Natural killer cell (primary cell): ENCODE measurements at regions not wholly inside any gene's neighbourhood (a gene's known extent, or its start where the extent isn't known, plus 50 kb on each side); places are given as distances from the start of the nearest gene placed in this dataset.

Experiments used
- ATAC-seq, 3 donors: fragments of 150-1000 bp in 2 of 3; fragments of 200-7000 bp in 1 of 3; cut with Tn5 transposase; 1 replicate in 1 of 3; 2 replicates in 2 of 3; pipeline ENCODE4 v1.10.0; 2021; ENCODE audit warnings: mild to moderate bottlenecking in 2 of 3, moderate library complexity in 2 of 3
- DNase-seq, 2 donors: peaks; one replicate each; pipeline versions ENCODE4 v3.0.0 to v3.0.0-alpha.2; 2013 to 2021; ENCODE audit warnings: mixed read lengths in 1 of 2
- H3K27ac ChIP-seq: one replicate; pipeline ENCODE4 v1.5.1; 2013; ENCODE audit warnings: mild to moderate bottlenecking, low read length
- H3K27me3 ChIP-seq: one replicate; pipeline ENCODE4 v1.6.1; 2013; ENCODE audit warnings: low read length; ENCODE audit not compliant: control insufficient read depth, insufficient read depth
- H3K36me3 ChIP-seq: one replicate; pipeline ENCODE4 v1.6.1; 2013; ENCODE audit warnings: low read length; ENCODE audit not compliant: control insufficient read depth, insufficient read depth
- H3K4me1 ChIP-seq: one replicate; pipeline ENCODE4 v1.6.1; 2013; ENCODE audit warnings: low read length; ENCODE audit not compliant: control insufficient read depth, insufficient read depth
- H3K4me3 ChIP-seq: one replicate; pipeline ENCODE4 v1.5.1; 2013; ENCODE audit warnings: low read length
- H3K9me3 ChIP-seq: one replicate; pipeline ENCODE4 v1.6.1; 2013; ENCODE audit warnings: low read length; ENCODE audit not compliant: control insufficient read depth, insufficient read depth
- H3K27ac Mint-ChIP-seq, 2 donors: one replicate each; pipeline ENCODE4 v1.8.0; 2022; ENCODE audit warnings: mild to moderate bottlenecking in 2 of 2, mixed read lengths in 2 of 2, moderate library complexity in 1 of 2
- H3K27me3 Mint-ChIP-seq, 2 donors: one replicate each; pipeline ENCODE4 v1.8.0; 2022; ENCODE audit warnings: low read depth in 2 of 2, mixed read lengths in 2 of 2
- H3K36me3 Mint-ChIP-seq: one replicate; pipeline ENCODE4 v1.8.0; 2022; ENCODE audit warnings: mixed read lengths
- H3K4me1 Mint-ChIP-seq, 2 donors: one replicate each; pipeline ENCODE4 v1.8.0; 2022; ENCODE audit warnings: mixed read lengths in 2 of 2
- H3K4me3 Mint-ChIP-seq: one replicate; pipeline ENCODE4 v1.8.0; 2022; ENCODE audit warnings: mild to moderate bottlenecking, moderate library complexity, mixed read lengths
- H3K9me3 Mint-ChIP-seq, 2 donors: one replicate each; pipeline ENCODE4 v1.8.0; 2022; ENCODE audit warnings: mixed read lengths in 2 of 2
- WGBS: methylation state at CpG from one replicate; pipeline ENCODE4 v1.1.7; 2013; ENCODE audit warnings: missing lambda C conversion rate; ENCODE audit not compliant: insufficient coverage; 5-methylcytosine and 5-hydroxymethylcytosine counted together
- intact Hi-C: fragments of 100-400 bp; cut with micrococcal nuclease; formaldehyde crosslinking; loops from one replicate; pipeline ENCODE4 v1.14.2; 2022
- TF ChIP-seq, protein P1 (sequence below): fragments of 200-600 bp; IDR thresholded peaks from one replicate; pipeline ENCODE4 v1.8.0; 2022; ENCODE audit warnings: antibody characterized with exemption

DNA sequence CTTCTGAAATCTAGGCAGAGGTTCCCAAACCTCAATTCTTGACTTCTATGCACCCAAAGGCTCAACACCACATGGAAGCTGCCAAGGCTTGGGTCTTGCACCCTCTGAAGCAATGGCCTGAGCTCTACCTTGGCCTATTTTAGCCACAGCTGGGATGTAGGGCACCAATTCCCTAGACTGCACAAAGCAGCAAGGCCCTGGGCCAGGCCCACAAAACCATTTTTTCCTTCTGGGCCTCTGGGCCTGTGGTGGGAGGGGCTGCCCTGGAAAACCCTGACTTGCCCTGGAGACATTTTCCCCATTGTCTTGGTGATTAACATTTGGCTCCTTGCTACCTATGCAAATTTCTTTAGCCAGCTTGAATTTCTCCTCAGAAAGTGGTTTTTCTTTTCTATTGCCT, 315.2 kb downstream of the DCDC2C start:
- Mint-ChIP-seq H3K4me1 (no peaks in the 10 kb centered on the region), H3K4me3 (no peak overlapping the region), H3K27ac (no peak overlapping the region), H3K9me3 (peaks cover under 1 to 4% of the 10 kb centered on the region in 2 donors), H3K27me3 (no peaks in the 10 kb centered on the region), H3K36me3 (no peaks in the 10 kb centered on the region)
- H3K27ac ChIP-seq, result no peak overlapping the region
- ATAC-seq (no peak), DNase-seq (no peak)
- intact Hi-C loops, result no loop called here
- H3K27me3 ChIP-seq, result no peaks in the 10 kb centered on the region
- no peaks in the 10 kb centered on the region for H3K36me3 ChIP-seq
- H3K9me3 ChIP-seq, result no peaks in the 10 kb centered on the region
- no peaks in the 10 kb centered on the region for H3K4me1 ChIP-seq
- TF ChIP-seq, protein P1, sequence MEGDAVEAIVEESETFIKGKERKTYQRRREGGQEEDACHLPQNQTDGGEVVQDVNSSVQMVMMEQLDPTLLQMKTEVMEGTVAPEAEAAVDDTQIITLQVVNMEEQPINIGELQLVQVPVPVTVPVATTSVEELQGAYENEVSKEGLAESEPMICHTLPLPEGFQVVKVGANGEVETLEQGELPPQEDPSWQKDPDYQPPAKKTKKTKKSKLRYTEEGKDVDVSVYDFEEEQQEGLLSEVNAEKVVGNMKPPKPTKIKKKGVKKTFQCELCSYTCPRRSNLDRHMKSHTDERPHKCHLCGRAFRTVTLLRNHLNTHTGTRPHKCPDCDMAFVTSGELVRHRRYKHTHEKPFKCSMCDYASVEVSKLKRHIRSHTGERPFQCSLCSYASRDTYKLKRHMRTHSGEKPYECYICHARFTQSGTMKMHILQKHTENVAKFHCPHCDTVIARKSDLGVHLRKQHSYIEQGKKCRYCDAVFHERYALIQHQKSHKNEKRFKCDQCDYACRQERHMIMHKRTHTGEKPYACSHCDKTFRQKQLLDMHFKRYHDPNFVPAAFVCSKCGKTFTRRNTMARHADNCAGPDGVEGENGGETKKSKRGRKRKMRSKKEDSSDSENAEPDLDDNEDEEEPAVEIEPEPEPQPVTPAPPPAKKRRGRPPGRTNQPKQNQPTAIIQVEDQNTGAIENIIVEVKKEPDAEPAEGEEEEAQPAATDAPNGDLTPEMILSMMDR, result no peak
- no peak overlapping the region for H3K4me3 ChIP-seq

DNA sequence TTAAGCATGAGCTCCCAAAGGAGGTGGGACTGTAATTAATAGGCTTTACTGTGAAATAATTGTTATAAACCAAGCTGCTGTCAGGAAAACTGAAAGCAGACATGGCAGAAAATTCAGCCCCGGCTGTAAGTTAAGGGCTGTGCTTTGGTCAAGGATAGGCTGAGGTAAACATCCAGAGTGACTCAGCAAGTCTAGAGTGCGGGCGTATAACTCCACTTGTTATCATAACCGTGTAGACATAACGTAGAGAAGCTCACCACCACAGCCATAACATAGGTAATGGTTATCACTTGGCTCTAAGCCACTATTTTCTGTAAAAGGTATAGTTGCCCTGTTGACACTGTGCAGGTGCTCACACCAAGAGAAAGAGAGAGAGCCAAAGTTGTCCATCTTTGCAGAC, 316.8 kb downstream of the DCDC2C start:
- DNase-seq (no peak), ATAC-seq (no peak)
- Mint-ChIP-seq H3K27me3 (no peaks in the 10 kb centered on the region), H3K4me1 (no peaks in the 10 kb centered on the region), H3K9me3 (peaks cover 0 to 4% of the 10 kb centered on the region in 2 donors), H3K27ac (no peak overlapping the region), H3K36me3 (no peaks in the 10 kb centered on the region), H3K4me3 (no peak overlapping the region)
- no peaks in the 10 kb centered on the region for H3K4me1 ChIP-seq
- H3K36me3 ChIP-seq, result no peaks in the 10 kb centered on the region
- intact Hi-C loops, result no loop called here
- no peaks in the 10 kb centered on the region for H3K9me3 ChIP-seq
- no peak overlapping the region for H3K4me3 ChIP-seq
- 72% methylated on average over 5 of the region's 5 CpGs for WGBS
- H3K27me3 ChIP-seq, result no peaks in the 10 kb centered on the region
- no peak overlapping the region for H3K27ac ChIP-seq
- TF ChIP-seq, protein P1, result no peak

DNA sequence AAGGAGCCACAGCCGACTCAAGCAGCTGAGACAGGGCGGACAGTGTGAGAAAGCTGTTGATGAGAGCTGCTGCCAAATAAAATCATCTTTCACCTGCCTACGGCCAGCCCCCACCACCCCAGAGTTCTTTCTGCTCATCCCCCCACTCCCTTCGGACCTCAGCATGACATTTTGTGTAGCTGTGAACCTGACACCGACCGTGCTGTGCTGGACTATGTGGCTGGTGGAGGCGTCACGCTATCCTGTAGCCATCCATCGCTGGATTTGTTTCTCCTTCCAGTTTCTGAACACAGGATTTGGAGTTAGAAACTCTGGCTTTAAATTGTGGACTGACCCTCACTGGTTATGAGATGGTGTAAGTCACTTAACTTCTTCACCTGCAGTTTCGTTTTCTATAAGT, 317.3 kb downstream of the DCDC2C start:
- Histone ChIP-seq H3K9me3 (no peaks in the 10 kb centered on the region), H3K4me3 (no peak overlapping the region), H3K4me1 (no peaks in the 10 kb centered on the region), H3K36me3 (no peaks in the 10 kb centered on the region), H3K27ac (no peak overlapping the region), H3K27me3 (no peaks in the 10 kb centered on the region)
- WGBS, result 92% methylated on average over 9 of the region's 10 CpGs
- no peak for ATAC-seq
- H3K4me3 Mint-ChIP-seq, result no peak overlapping the region
- intact Hi-C loops, result no loop called here
- no peaks in the 10 kb centered on the region for H3K4me1 Mint-ChIP-seq
- TF ChIP-seq, protein P1, result no peak
- H3K36me3 Mint-ChIP-seq, result no peaks in the 10 kb centered on the region
- DNase-seq, result no peak
- peaks cover 0 to 4% of the 10 kb centered on the region in 2 donors for H3K9me3 Mint-ChIP-seq
- H3K27ac Mint-ChIP-seq, result no peak overlapping the region
- H3K27me3 Mint-ChIP-seq, result no peaks in the 10 kb centered on the region

DNA sequence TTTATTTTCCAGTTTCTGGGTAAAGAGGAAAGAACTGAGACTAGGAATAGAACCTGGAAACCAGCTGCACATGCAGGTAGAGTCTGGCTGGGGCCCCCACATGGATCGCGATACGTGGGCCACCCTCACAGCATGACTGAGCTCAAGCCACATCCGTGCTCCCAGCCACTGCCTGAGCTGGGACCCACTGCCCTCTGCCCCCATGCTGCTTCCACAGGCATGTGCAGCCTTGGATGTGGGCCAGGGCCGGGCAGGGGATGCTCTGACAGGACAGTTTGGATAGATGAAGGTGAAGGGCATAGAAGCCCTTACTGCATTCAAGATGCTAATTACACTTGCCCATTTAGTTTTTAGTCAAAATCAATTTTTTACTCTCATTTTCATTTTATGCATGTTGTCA, 321.2 kb downstream of the DCDC2C start:
- Mint-ChIP-seq H3K27me3 (no peaks in the 10 kb centered on the region), H3K4me1 (peaks cover 0 to 8% of the 10 kb centered on the region in 2 donors), H3K9me3 (no peaks in the 10 kb centered on the region), H3K27ac (no peak overlapping the region), H3K4me3 (no peak overlapping the region), H3K36me3 (no peaks in the 10 kb centered on the region)
- no peak overlapping the region for H3K4me3 ChIP-seq
- H3K27ac ChIP-seq, result no peak overlapping the region
- TF ChIP-seq, protein P1, result no peak
- H3K27me3 ChIP-seq, result no peaks in the 10 kb centered on the region
- DNase-seq, result no peak
- no peaks in the 10 kb centered on the region for H3K4me1 ChIP-seq
- 90% methylated on average over 5 of the region's 5 CpGs for WGBS
- no peaks in the 10 kb centered on the region for H3K36me3 ChIP-seq
- no peaks in the 10 kb centered on the region for H3K9me3 ChIP-seq
- no peak for ATAC-seq
- intact Hi-C loops, result no loop called here
